Coronary artery (tissue), 2 donors: ENCODE measurements at regions not wholly inside any gene's neighbourhood (a gene's known extent, or its start where the extent isn't known, plus 50 kb on each side); places are given as distances from the start of the nearest gene placed in this dataset.
"Not testable (repeated sequence)": the region's sequence is repeated elsewhere in the genome, so short reads cannot be mapped to it uniquely, and the experiment has no call there.

Experiments used
- DNase-seq: peaks from one replicate; pipeline ENCODE4 v3.0.0-alpha.2; 2017; ENCODE audit warnings: low spot score
- H3K27ac ChIP-seq, 2 donors: fragments of 200-600 bp; sonication (generic); one replicate each; pipeline ENCODE4 v1.5.1; 2016 to 2019
- H3K4me3 ChIP-seq: fragments of 200-600 bp; sonication (generic); 2 replicates; pipeline ENCODE4 v1.5.1; 2016; ENCODE audit warnings: mild to moderate bottlenecking, moderate library complexity
- TF ChIP-seq, protein P1 (sequence below): fragments of 200-600 bp; sonication (generic); IDR thresholded peaks from one replicate; pipeline ENCODE4 v1.5.1; 2019; ENCODE audit warnings: antibody characterized with exemption

- TF ChIP-seq, protein P1, sequence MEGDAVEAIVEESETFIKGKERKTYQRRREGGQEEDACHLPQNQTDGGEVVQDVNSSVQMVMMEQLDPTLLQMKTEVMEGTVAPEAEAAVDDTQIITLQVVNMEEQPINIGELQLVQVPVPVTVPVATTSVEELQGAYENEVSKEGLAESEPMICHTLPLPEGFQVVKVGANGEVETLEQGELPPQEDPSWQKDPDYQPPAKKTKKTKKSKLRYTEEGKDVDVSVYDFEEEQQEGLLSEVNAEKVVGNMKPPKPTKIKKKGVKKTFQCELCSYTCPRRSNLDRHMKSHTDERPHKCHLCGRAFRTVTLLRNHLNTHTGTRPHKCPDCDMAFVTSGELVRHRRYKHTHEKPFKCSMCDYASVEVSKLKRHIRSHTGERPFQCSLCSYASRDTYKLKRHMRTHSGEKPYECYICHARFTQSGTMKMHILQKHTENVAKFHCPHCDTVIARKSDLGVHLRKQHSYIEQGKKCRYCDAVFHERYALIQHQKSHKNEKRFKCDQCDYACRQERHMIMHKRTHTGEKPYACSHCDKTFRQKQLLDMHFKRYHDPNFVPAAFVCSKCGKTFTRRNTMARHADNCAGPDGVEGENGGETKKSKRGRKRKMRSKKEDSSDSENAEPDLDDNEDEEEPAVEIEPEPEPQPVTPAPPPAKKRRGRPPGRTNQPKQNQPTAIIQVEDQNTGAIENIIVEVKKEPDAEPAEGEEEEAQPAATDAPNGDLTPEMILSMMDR: no peak
- DNase-seq: no peak
- H3K27ac ChIP-seq: no peak overlapping the region
- H3K4me3 ChIP-seq: no peak overlapping the region
Observed at GRCh38 chr15:24823473-24823872, 131.3 kb upstream of the SNRPN start.

DNA sequence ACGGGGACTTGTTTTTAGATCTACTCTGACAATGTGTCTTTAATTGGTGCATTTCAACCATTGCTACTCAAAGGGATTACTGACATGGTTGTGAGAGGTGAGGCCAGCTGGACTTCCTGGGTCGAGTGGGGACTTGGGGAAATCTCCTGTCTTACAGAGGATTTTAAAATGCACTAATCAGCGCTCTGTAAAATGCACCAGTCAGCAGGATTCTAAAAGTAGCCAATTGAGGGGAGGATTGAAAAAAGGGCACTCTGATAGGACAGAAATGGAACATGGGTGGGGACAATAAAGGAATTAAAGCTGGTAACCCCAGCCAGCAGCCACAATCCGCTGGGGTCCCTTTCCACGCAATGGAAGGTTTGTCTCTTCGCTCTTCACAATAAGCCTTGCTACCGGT, 122.5 kb upstream of the SNRPN start:
- TF ChIP-seq, protein P1: no peak

DNA sequence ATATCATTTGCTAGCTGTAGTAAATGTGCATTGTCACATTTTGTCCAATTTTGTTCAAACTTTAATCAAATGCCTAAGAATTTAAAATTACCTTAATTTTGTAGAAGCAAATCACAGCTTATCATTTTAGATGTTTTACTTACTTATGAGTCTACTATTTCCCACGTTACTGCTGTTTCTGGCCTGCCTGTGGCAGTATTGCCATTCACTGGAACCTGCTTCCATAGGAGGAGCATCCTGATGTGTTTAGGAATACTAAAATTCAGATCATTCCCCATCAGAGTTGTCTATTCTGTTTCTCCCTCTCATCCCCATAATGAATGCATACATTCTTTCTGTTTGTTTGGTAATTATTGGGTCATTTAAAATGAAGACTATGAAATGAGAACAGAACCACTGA, 119.5 kb upstream of the SNRPN start:
- TF ChIP-seq, protein P1: no peak
- Histone ChIP-seq H3K4me3 (no peak overlapping the region), H3K27ac (no peak overlapping the region)
- no peak for DNase-seq

More for the DNA sequence above, 122.5 kb upstream of the SNRPN start:
- H3K27ac ChIP-seq: no peak overlapping the region
- H3K4me3 ChIP-seq: no peak overlapping the region
- DNase-seq: no peak

- H3K4me3 ChIP-seq: peak overlapping the region; percentile 64
- TF ChIP-seq, protein P1: no peak
- no peak for DNase-seq
- peak overlapping the region in 1 of 2 donors; percentile 49 for H3K27ac ChIP-seq
Observed at GRCh38 chr15:24848050-24848449, 106.7 kb upstream of the SNRPN start.

GRCh38 chr15:24856397-24857390, 98.1 kb upstream of the SNRPN start:
- DNase-seq: peak; percentile 77
- Histone ChIP-seq H3K27ac (peak overlapping the region in 1 of 2 donors; percentile 57), H3K4me3 (peak overlapping the region; percentile 42)
- TF ChIP-seq, protein P1: no peak

- TF ChIP-seq, protein P1: no peak
- DNase-seq: no peak
- Histone ChIP-seq H3K4me3 (peak overlapping the region; percentile 42), H3K27ac (peak overlapping the region; percentile 54 to 72)
Observed at GRCh38 chr15:24857763-24858162, 97.0 kb upstream of the SNRPN start.

- not testable (repeated sequence) for H3K4me3 ChIP-seq, DNase-seq
- peak overlapping the region; percentile 54 to 72 for H3K27ac ChIP-seq
Observed at GRCh38 chr15:24858183-24858582, 96.6 kb upstream of the SNRPN start.
